Thymus (tissue), 11 donors: ENCODE measurements at regions not wholly inside any gene's neighbourhood (a gene's known extent, or its start where the extent isn't known, plus 50 kb on each side); places are given as distances from the start of the nearest gene placed in this dataset.
"Not testable (repeated sequence)": the region's sequence is repeated elsewhere in the genome, so short reads cannot be mapped to it uniquely, and the experiment has no call there.

ENCODE experiments used
- DNase-seq, 9 donors: peaks; one replicate each; pipeline ENCODE4 v3.0.0-alpha.2; 2013; ENCODE audit warnings: low spot score in 9 of 9, low read depth in 6 of 9, missing footprints in 1 of 9
- H3K27ac ChIP-seq, 2 donors: one replicate each; pipeline ENCODE4 v1.5.1; 2013; ENCODE audit warnings: control low read depth in 1 of 2, low read depth in 1 of 2, low read length in 1 of 2, mild to moderate bottlenecking in 1 of 2, moderate library complexity in 1 of 2
- H3K27me3 ChIP-seq, 2 donors: one replicate each; pipeline ENCODE4 v1.5.1; 2013; ENCODE audit warnings: low read length in 1 of 2; ENCODE audit not compliant: control insufficient read depth in 2 of 2, insufficient read depth in 1 of 2
- H3K36me3 ChIP-seq, 2 donors: one replicate each; pipeline ENCODE4 v1.5.1; 2013; ENCODE audit warnings: low read length in 1 of 2, mild to moderate bottlenecking in 1 of 2, moderate library complexity in 1 of 2; ENCODE audit not compliant: control insufficient read depth in 2 of 2, insufficient read depth in 2 of 2
- H3K4me1 ChIP-seq, 2 donors: one replicate each; pipeline ENCODE4 v1.5.1; 2013; ENCODE audit warnings: low read length in 2 of 2; ENCODE audit not compliant: control insufficient read depth in 2 of 2, insufficient read depth in 2 of 2
- H3K4me3 ChIP-seq, 2 donors: one replicate each; pipeline ENCODE4 v1.5.1; 2013; ENCODE audit warnings: low read length in 2 of 2, control low read depth in 1 of 2, mild to moderate bottlenecking in 1 of 2
- H3K9me3 ChIP-seq, 2 donors: one replicate each; pipeline ENCODE4 v1.5.1; 2013; ENCODE audit warnings: low read length in 1 of 2, mild to moderate bottlenecking in 1 of 2; ENCODE audit not compliant: control insufficient read depth in 2 of 2, insufficient read depth in 1 of 2
- WGBS: extraction: QIAGEN DNeasy Blood & Tissue Kit; methylation state at CpG from one replicate; pipeline ENCODE4 v1.1.7; 2013; 5-methylcytosine and 5-hydroxymethylcytosine counted together
- donor health status: healthy.

GRCh38 chr18:72986103-72986502 is 118.3 kb upstream of the NETO1 start:
- no peaks in the 10 kb centered on the region for H3K36me3 ChIP-seq
- 85% methylated on average over 1 of the region's 1 CpG for WGBS
- H3K27ac ChIP-seq = no peak overlapping the region
- no peaks in the 10 kb centered on the region for H3K4me1 ChIP-seq
- H3K27me3 ChIP-seq = no peaks in the 10 kb centered on the region
- H3K9me3 ChIP-seq = no peaks in the 10 kb centered on the region
- no peak for DNase-seq
- no peak overlapping the region for H3K4me3 ChIP-seq

GRCh38 chr18:72985686-72986085 is 117.9 kb upstream of the NETO1 start:
- Histone ChIP-seq H3K4me3 (no peak overlapping the region), H3K9me3 (no peaks in the 10 kb centered on the region), H3K27me3 (no peaks in the 10 kb centered on the region), H3K36me3 (no peaks in the 10 kb centered on the region), H3K27ac (no peak overlapping the region), H3K4me1 (no peaks in the 10 kb centered on the region)
- 23% methylated on average over 2 of the region's 2 CpGs for WGBS
- no peak for DNase-seq

- Histone ChIP-seq H3K27ac (no peak overlapping the region), H3K36me3 (no peaks in the 10 kb centered on the region), H3K9me3 (no peaks in the 10 kb centered on the region), H3K4me3 (no peak overlapping the region), H3K27me3 (no peaks in the 10 kb centered on the region), H3K4me1 (no peaks in the 10 kb centered on the region)
- 92% methylated on average over 2 of the region's 2 CpGs for WGBS
- DNase-seq = no peak
Measured at GRCh38 chr18:72984290-72984689, 116.5 kb upstream of the NETO1 start.

DNA sequence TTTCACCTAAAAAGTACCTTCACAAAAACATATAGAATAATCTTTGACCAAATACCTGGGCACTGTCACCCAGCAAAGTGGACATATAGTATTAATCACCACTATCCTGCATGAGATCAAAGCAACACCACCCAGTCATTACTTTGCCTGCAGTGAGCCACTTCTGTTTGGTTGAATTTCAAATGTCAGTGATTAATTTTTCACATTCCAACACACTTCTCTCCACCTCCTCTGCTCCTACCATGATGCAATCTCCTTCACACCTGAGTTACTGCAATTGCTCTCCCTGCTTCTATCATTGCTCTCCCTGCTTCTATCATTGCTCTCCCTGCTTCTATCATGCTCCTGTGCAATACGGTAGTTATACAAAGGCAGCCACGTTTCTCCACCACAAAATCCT is 106.1 kb upstream of the NETO1 start:
- WGBS = 90% methylated on average over 2 of the region's 2 CpGs
- Histone ChIP-seq H3K36me3 (no peaks in the 10 kb centered on the region), H3K27ac (no peak overlapping the region), H3K9me3 (no peaks in the 10 kb centered on the region), H3K4me3 (no peak overlapping the region), H3K4me1 (no peaks in the 10 kb centered on the region), H3K27me3 (no peaks in the 10 kb centered on the region)
- no peak for DNase-seq

GRCh38 chr18:72965616-72966015 is 97.8 kb upstream of the NETO1 start:
- Histone ChIP-seq H3K36me3 (no peaks in the 10 kb centered on the region), H3K4me3 (no peak overlapping the region), H3K27ac (no peak overlapping the region), H3K27me3 (no peaks in the 10 kb centered on the region), H3K4me1 (no peaks in the 10 kb centered on the region), H3K9me3 (no peaks in the 10 kb centered on the region)
- WGBS = 93% methylated on average over 9 of the region's 9 CpGs
- DNase-seq = no peak

DNA sequence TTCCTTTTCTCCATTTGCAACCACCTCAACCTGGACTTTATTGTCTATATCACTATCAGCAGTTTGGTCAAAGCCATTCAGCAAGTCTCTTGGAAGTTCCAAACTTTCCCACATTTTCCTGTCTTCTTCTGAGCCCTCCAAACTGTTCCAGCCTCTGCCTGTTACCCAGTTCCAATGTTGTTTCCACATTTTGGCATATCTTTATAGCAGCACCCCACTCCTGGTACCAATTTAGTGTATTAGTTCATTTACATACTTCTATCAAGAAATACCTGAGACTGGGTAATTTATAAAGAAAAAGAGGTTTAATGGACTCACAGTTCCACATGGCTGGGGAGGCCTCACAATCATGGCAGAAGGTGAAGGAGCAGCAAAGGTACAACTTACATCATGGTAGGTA is 90.4 kb upstream of the NETO1 start:
- H3K9me3 ChIP-seq, H3K27me3 ChIP-seq, DNase-seq, H3K27ac ChIP-seq, H3K4me1 ChIP-seq, H3K36me3 ChIP-seq, H3K4me3 ChIP-seq: not testable (repeated sequence)

GRCh38 chr18:72948439-72948838 is 80.7 kb upstream of the NETO1 start:
- H3K27ac ChIP-seq = no peak overlapping the region
- no peak overlapping the region for H3K4me3 ChIP-seq
- H3K9me3 ChIP-seq = no peaks in the 10 kb centered on the region
- DNase-seq = no peak
- no peaks in the 10 kb centered on the region for H3K27me3 ChIP-seq
- WGBS = 45% methylated on average over 3 of the region's 3 CpGs
- no peaks in the 10 kb centered on the region for H3K4me1 ChIP-seq
- no peaks in the 10 kb centered on the region for H3K36me3 ChIP-seq

DNA sequence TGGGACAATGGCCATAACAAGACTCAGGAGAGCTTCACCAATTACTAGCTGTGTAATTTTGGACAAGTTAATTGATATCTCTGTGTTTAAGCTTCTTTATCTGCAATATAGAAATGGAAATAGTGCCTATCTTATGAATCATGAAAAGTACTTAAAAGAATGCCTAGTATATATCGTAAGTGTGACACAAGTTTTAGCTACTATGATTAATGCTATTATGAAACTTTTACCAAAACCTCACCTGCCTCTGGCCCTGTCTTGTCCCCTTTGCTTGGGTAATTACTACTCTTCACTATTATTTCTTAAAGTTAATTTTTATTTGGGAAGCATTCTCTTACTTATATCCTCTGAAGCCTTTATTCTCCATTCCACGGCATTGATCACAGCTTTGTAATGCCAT is 75.0 kb upstream of the NETO1 start:
- WGBS = 99% methylated on average over 2 of the region's 2 CpGs
- H3K4me1 ChIP-seq = no peaks in the 10 kb centered on the region
- no peaks in the 10 kb centered on the region for H3K27me3 ChIP-seq
- H3K4me3 ChIP-seq = no peak overlapping the region
- no peaks in the 10 kb centered on the region for H3K9me3 ChIP-seq
- DNase-seq = no peak
- no peak overlapping the region for H3K27ac ChIP-seq
- no peaks in the 10 kb centered on the region for H3K36me3 ChIP-seq

GRCh38 chr18:72940986-72941385 is 73.2 kb upstream of the NETO1 start:
- H3K27me3 ChIP-seq = no peaks in the 10 kb centered on the region
- no peaks in the 10 kb centered on the region for H3K4me1 ChIP-seq
- no peaks in the 10 kb centered on the region for H3K9me3 ChIP-seq
- DNase-seq = no peak
- WGBS = 89% methylated on average over 4 of the region's 4 CpGs
- H3K36me3 ChIP-seq = no peaks in the 10 kb centered on the region
- no peak overlapping the region for H3K4me3 ChIP-seq
- no peak overlapping the region for H3K27ac ChIP-seq

- Histone ChIP-seq H3K27me3 (no peaks in the 10 kb centered on the region), H3K4me3 (no peak overlapping the region), H3K27ac (no peak overlapping the region), H3K9me3 (no peaks in the 10 kb centered on the region), H3K4me1 (no peaks in the 10 kb centered on the region), H3K36me3 (no peaks in the 10 kb centered on the region)
- 81% methylated on average over 3 of the region's 3 CpGs for WGBS
- DNase-seq = no peak
Measured at GRCh38 chr18:72940509-72940908, 72.7 kb upstream of the NETO1 start.
